NCI-H187 treated with DMSO at 0.1 percent for 48 hours (cell line): ENCODE measurements at regions not wholly inside any gene's neighbourhood (a gene's known extent, or its start where the extent isn't known, plus 50 kb on each side); places are given as distances from the start of the nearest gene placed in this dataset.

Experiments
- DNase-seq: peaks from one replicate; lab custom pipeline; 2025; lab: John Stamatoyannopoulos, UW

DNA sequence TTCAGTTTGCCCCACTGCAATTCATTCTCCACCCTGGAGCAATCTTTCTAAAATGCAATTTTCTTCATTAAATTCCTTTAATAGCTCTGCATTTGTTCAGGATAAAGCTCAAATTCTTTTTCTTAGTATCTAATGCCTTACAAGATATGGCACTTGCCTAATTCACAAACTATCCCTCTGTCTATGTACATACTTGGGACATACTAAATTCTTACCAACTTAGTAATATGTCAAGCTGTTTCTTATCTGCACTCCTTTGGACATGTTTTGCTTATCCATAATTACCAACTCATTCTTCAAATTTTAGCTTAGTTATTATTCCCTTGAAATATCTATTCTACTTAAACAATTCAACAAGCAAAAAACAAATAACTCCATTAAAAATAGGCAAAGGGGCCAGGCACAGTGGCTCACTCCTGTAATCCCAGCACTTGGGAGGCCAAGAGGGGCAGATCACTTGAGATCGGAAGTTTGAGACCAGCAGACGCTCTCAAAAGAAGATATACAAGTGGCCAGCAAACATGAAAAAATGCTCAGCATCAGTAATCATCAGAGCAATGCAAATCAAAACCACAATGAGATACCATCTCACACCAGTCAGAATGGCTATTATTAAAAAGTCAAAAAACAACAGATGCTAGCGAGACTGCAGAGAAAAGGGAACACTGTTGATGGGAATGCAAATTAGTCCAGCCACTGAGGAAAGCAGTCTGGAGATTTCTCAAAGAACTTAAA lies 96.9 kb downstream of the FAM76B start:
- DNase-seq = no peak

GRCh38 chr11:95690100-95690499 lies 99.5 kb downstream of the FAM76B start:
- DNase-seq = no peak

GRCh38 chr11:95688501-95689222 lies 100.9 kb downstream of the FAM76B start:
- DNase-seq = no peak

GRCh38 chr11:95688015-95688414 lies 101.6 kb downstream of the FAM76B start:
- DNase-seq = no peak

GRCh38 chr11:95686265-95686664 lies 103.3 kb downstream of the FAM76B start:
- no peak for DNase-seq

- no peak for DNase-seq
Observed at GRCh38 chr11:95684701-95685100, 104.9 kb downstream of the FAM76B start.

- no peak for DNase-seq
Observed at GRCh38 chr11:95684170-95684569, 105.4 kb downstream of the FAM76B start.

GRCh38 chr11:95682552-95682951 lies 107.0 kb downstream of the FAM76B start:
- no peak for DNase-seq

- DNase-seq = no peak
Observed at GRCh38 chr11:95680169-95680929, 109.2 kb downstream of the FAM76B start.

- no peak for DNase-seq
Observed at GRCh38 chr11:95678988-95679387, 110.6 kb downstream of the FAM76B start.

- DNase-seq = no peak
Observed at GRCh38 chr11:95676308-95676707, 113.3 kb downstream of the FAM76B start.

DNA sequence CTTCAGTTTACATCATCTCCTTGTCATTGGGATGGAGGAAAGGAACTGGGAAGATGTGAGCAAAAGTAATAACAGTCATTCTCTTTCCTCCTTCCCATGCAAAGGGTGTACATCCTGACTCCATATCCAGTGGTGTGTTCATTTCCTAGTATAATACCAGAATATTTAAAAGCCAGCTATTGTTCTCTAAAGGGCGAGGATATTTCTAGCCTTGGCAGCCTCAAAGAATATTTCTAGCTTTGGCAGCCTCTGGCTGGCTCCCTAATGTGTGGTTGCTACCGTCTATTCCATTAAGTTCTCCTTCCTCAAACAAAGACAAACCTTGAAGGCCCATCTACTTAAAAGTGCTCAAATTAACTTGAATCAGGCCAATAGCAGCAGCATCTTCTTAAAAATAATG lies 114.0 kb downstream of the FAM76B start:
- no peak for DNase-seq

GRCh38 chr11:95674657-95675358 lies 114.8 kb downstream of the FAM76B start:
- no peak for DNase-seq

DNA sequence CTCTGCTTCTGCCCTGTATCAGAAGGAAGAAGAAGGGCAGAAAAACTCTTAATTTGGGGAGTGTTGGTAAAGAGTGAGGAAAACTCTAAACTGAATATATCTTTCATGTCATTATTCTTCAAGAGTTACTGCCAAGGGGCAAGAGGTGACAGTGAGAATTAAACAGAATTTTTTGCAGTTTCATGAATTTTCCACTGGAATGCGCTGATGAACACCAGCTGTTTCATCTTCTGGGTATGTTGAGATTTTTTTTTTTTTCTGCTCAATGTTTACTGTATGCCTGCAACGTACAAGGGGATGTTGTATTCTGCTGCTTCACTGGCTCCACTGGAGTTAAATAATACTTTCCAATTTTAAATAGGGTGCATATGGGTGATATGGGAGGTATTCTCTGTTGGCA lies 117.8 kb downstream of the FAM76B start:
- no peak for DNase-seq

DNA sequence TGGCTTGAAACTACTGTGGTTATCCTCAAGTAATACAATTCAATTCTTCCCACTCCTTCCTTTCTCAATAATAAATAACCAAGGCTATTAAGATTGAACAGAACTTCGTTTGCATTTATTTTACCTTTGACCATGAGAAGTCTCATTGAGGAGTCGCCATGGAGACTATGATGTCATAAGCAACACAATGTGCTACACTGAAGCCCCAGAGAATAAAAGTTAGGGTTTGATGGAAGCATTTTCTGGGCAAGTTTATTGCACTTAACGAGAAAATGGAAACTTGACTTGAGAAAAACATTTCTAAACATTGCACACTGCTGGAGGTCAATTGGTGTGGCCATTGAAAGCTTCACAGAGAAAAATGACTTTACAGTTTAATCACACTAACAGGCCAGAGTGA lies 121.5 kb downstream of the FAM76B start:
- DNase-seq = no peak

GRCh38 chr11:95661162-95661561 lies 128.4 kb downstream of the FAM76B start:
- DNase-seq = no peak

DNA sequence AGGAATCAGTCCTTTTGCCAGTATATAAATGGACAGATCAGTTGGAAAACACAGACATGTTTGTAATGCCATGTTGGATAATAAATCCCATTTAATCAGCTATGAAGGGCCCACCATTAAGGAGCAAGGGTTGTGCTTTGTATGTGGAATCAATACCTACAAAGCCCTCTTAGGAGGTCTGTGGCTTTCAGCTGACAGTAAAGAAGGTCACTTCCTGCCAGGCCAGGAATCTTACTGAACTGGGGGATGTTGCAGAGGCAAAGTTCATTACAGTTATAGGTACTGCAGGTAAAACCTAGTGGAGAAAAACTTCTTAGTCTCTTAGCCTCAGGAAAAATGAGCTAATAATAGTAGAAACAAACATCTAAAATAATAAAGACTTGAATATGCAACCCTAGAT lies 129.5 kb downstream of the FAM76B start:
- no peak for DNase-seq

GRCh38 chr11:95659088-95659487 lies 130.5 kb downstream of the FAM76B start:
- DNase-seq = no peak

DNA sequence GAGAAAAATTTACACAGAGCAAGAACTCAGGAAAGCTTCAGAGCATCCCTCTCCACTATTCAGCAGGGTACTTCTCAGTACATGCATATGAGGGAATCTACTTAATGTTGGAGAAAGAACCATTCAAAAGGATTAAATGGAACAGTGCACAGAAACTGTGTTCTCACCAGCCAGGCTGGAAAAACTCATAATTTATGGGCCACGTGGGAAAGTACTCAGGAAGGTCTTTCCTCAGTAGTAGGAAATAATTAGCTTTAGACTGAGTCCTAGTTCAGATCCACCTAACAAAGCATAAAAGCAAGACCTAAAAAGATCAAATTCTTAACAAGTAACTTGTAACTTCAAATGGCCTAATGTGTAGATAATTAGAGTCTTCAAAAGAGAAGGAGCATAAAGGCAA lies 134.0 kb downstream of the FAM76B start:
- no peak for DNase-seq

DNA sequence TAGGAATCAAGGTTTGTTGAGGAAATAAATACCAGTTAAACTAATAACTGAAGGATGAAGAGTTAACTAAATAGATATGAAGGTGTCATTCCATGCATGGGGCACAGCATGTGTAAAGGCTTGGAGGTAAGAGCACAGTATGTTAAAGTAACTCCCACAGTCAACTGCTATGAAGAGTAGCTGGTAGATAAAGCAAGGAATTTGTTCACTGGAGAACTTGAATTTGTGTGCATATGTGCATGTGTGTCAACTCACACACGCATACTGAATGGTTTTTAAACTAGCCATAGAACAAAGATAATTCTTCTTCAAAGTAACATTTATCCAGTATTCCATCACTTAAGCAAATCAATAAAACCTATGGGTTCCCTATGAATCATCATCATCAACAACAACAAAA lies 135.9 kb downstream of the FAM76B start:
- DNase-seq = no peak

DNA sequence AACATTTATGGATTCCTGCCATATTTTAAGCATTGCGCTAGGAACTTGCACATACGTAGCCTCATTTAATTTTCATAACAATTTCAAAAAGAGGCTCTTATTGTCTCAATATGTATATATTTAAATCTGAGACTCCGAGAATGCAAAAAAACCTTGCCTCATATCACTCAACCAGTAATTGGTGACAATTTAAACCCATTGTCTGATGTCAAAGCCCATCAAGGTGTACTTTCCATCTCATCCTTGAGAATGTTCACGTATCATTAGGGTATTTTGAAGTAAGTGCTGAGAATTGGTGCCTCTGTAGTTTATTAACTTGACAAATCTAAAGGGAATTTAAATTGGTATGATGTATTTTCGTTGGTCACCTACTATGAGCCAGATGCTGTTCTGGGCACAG lies 136.5 kb downstream of the FAM76B start:
- no peak for DNase-seq

DNA sequence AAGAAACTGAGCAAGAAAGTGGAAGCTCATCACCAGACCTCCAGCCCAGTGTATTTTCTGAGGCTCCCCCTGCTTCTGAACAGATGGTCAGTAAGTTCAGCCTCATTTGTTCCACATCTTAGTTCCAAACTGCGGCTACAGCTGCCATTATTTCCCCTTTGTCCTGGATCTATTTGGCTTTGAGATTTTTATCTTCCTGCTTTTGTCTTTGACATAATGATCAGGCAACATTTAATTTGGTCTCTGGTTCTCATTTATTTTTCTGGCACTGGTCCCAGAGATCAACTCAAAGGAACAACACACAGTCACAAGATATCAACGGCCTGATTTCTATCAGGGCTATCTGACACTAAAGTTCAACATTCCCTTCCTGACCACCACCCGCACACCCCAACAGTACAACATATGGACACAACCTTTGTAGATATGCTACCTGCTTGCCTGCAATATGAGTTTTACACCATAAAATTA lies 137.5 kb downstream of the FAM76B start:
- no peak for DNase-seq
